ENCODE measurements at regions not wholly inside any gene's neighbourhood (a gene's known extent, or its start where the extent isn't known, plus 50 kb on each side); places are given as distances from the start of the nearest gene placed in this dataset.

DNA sequence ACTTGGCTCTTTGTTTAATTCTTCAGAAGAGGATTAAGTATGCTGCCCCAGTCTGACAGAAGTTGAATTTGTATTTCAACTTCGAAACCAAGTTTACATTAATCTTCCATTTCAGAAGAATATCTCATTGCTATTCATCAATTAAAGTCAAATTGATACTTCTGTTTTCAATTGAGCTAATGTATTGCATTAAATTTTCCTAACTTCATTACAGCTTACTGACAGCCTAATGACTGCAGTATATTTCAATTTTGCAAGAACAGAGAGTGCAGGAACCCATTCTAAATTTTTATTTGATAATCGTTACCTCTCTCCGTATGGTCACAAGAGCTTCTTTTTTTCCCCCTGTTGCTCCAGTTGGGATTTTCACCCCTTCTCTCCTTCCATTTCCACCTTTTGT is 218.0 kb downstream of the CALCRL start:
- no peak overlapping the region for H3K4me3 ChIP-seq (ENCODE audit: control insufficient read depth, low read depth, low read length)
- TF ChIP-seq, protein P1, sequence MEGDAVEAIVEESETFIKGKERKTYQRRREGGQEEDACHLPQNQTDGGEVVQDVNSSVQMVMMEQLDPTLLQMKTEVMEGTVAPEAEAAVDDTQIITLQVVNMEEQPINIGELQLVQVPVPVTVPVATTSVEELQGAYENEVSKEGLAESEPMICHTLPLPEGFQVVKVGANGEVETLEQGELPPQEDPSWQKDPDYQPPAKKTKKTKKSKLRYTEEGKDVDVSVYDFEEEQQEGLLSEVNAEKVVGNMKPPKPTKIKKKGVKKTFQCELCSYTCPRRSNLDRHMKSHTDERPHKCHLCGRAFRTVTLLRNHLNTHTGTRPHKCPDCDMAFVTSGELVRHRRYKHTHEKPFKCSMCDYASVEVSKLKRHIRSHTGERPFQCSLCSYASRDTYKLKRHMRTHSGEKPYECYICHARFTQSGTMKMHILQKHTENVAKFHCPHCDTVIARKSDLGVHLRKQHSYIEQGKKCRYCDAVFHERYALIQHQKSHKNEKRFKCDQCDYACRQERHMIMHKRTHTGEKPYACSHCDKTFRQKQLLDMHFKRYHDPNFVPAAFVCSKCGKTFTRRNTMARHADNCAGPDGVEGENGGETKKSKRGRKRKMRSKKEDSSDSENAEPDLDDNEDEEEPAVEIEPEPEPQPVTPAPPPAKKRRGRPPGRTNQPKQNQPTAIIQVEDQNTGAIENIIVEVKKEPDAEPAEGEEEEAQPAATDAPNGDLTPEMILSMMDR (IDR thresholded peaks at IDR 0.05; ENCODE audit: control insufficient read depth, insufficient read depth, low read depth, low read length, missing control alignments): no peak
- DNase-seq (ENCODE audit: low read depth): no peak

DNA sequence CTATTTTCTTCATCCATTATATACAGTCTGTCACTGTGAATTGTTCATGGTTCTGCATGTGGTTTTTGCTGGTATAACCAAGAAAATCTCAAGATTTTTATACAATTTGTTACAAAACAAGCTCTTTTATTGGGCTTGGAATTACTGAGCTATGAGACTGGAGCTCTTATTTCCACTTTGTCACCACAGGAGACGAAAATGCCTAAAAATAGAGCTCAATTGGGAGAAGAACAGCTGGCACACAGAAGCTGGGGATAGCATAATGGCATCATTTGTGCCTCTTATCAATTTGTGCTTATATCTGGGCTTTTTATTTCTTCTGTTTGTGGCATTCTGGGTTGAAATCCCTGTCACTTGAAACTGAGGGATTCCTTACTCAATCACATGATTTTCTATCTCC is 219.1 kb downstream of the CALCRL start:
- DNase-seq (ENCODE audit: low read depth): no peak
- H3K4me3 ChIP-seq (ENCODE audit: control insufficient read depth, low read depth, low read length): no peak overlapping the region
- TF ChIP-seq, protein P1 (IDR thresholded peaks at IDR 0.05; ENCODE audit: control insufficient read depth, insufficient read depth, low read depth, low read length, missing control alignments): no peak

DNA sequence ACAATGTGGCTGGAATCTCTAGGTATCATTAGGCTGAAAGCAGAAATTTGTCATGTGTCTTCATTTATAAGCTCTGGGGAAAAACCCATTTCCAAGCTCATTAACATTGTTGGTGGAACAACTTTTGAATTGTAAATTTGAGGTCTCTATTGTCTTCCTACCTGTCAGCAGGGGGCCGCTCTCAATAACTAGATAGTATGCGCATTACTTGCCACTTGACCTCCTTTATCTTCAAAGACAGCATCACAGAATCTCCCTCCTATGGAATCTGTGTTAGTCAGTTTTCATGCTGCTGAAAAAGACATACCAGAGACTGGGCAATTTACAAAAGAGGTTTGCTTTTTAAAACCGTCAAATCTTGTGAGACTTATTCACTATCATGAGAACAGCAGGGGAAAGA is 223.1 kb downstream of the CALCRL start:
- no peak overlapping the region for H3K4me3 ChIP-seq (ENCODE audit: control insufficient read depth, low read depth, low read length)
- TF ChIP-seq, protein P1 (IDR thresholded peaks at IDR 0.05; ENCODE audit: control insufficient read depth, insufficient read depth, low read depth, low read length, missing control alignments): no peak
- DNase-seq (ENCODE audit: low read depth): no peak

- TF ChIP-seq, protein P1 (IDR thresholded peaks at IDR 0.05; ENCODE audit: control insufficient read depth, insufficient read depth, low read depth, low read length, missing control alignments): no peak
- no peak for DNase-seq (ENCODE audit: low read depth)
Measured at GRCh38 chr2:187220071-187220470, 228.0 kb downstream of the CALCRL start.

DNA sequence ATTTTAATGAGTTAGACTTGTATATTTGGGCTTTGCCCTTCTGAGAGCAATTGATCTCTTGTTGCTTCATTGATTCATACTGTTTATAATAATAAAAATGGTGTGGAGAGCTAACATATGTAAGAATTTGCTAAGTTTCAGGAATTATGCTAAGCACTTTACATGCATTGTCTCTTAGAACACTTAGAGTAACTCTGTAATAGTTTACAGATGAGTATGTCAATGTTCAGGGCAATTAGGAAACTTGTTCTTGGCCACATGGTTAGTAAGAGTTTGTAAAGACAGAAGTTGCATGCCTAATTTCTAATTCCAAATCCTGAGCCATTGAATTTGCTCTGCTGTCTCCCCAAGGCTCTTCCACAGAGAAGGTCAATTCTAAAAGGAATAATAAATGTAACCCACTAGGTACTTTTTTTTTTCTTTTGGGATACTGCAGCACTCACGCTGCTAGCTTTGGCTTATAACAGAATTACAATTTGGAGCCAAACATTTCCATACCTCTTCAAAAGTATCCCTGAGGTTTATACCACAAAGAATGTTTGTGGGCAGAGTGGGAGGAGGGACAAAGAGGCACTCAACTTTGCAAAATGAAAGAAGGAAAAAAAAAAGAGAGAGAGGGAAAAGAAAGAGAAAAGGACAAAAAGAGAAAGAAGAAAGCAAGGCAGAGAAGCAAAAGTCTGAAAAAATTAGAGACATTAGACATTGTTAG is 232.4 kb downstream of the CALCRL start:
- no peak for DNase-seq (ENCODE audit: low read depth)
- TF ChIP-seq, protein P1 (IDR thresholded peaks at IDR 0.05; ENCODE audit: control insufficient read depth, insufficient read depth, low read depth, low read length, missing control alignments): no peak
- no peak overlapping the region for H3K4me3 ChIP-seq (ENCODE audit: control insufficient read depth, low read depth, low read length)

More at GRCh38 chr2:187220071-187220470, 228.0 kb downstream of the CALCRL start:
- H3K4me3 ChIP-seq (ENCODE audit: control insufficient read depth, low read depth, low read length): no peak overlapping the region

DNA sequence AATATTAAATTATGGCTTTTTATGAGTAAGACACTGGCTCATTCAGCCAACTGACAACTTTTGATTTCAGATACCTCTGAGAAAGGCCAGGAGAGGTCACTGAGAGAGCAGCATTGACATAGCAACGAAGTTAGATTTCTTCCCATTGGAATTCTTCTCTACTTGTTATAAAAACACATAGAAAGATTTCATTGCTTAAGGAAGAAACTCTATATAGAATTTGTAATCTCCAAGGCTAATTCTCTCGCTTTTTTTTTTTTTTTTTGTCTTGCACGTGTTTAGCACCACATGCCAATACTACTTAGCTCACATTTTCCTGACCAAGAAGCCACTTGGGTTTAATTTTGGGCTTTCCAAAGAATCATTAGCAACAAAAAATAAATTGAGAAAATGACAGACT is 233.7 kb downstream of the CALCRL start:
- no peak for DNase-seq (ENCODE audit: low read depth)
- TF ChIP-seq, protein P1 (IDR thresholded peaks at IDR 0.05; ENCODE audit: control insufficient read depth, insufficient read depth, low read depth, low read length, missing control alignments): no peak
- no peak overlapping the region for H3K4me3 ChIP-seq (ENCODE audit: control insufficient read depth, low read depth, low read length)
